NCI-H1417 treated with DMSO at 0.1 percent for 48 hours (cell line): ENCODE measurements at regions not wholly inside any gene's neighbourhood (a gene's known extent, or its start where the extent isn't known, plus 50 kb on each side); places are given as distances from the start of the nearest gene placed in this dataset.

ENCODE experiments used
- DNase-seq: peaks from one replicate; lab custom pipeline; 2025; lab: John Stamatoyannopoulos, UW

- DNase-seq = no peak
Observed at GRCh38 chr14:87879389-87879788, 113.6 kb downstream of the GALC start.

- DNase-seq = no peak
Observed at GRCh38 chr14:87878959-87879358, 114.0 kb downstream of the GALC start.

DNA sequence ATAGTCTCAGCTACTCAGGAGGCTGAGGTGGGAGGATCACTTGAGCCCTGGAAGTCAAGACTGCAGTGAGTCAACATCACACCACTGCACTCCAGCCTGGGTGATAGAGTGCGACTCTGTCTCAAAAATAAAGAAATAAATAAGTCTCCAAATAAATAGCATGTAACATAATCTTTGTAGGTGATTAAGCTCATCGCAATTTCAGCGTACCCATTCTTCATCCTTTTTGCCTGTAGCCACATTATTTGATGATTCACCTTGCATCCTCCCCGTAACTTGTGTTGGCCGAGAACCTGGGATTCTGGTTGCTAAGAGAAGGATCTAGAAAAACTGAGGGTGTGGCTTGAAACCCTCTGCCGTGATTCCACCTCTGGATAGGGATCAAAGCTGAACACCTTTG, 115.1 kb downstream of the GALC start:
- no peak for DNase-seq

DNA sequence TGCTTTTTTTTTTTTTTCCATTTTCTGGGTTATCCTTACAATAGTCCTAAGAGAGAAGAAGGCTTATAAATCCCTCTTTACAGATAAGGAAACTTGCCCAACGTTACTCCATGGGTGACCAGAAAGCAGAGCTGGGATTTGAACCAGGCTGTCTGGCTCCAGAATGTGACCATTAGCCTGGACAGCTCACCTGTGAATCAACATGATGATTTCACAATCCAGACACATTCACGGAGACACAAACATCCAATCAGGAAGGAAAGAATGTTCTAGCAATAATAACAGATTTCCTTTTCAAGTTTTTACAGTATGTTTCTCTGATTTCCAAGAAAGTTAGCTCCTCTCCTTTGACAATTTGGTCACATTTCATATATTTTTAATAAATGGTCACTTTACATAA, 118.3 kb downstream of the GALC start:
- no peak for DNase-seq

GRCh38 chr14:87873741-87874140, 119.2 kb downstream of the GALC start:
- no peak for DNase-seq

GRCh38 chr14:87869619-87870583, 123.1 kb downstream of the GALC start:
- DNase-seq = no peak

- DNase-seq = no peak
Observed at GRCh38 chr14:87868920-87869319, 124.1 kb downstream of the GALC start.

- no peak for DNase-seq
Observed at GRCh38 chr14:87866116-87866515, 126.9 kb downstream of the GALC start.

DNA sequence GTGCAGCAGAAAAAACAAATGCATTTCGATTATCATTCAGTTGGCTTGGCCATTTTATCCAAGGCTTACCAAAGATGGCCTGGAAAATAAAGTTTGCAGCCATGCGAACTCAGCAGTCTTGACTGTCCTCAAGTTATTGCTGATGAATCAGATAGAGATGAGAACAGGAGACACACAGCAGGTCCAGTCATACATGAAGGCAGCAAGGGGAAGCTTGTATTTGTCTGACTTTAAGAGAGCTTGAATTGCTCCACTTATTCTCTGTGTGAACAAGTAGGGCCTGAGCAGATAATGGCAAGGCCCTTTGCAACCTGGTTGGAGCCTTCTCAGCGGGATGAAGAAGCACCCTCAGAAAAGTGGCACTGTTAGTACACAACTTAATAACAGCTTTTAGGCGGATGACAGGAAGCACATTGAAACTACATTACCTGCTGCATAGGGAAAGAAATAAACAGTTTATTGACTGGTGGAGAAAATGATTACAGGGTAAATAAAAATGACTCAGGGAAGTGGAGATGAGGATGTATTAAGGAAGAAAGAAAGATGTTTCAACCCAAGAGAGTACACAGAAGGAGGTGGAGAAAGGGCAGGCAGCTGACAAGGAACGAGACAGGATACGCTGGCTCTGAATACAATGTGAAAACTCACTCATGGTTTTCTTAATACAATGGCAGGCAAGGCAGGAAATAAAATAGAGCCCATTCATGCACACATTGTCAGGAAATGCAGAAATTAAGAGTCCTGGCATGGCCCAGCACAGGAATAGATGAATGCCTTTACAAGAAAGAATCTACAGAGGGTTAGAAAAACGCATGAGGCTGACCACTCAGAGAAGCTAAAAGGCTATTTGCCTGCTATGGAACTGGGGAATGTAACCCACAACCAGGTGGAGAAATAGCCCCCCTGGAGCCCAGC, 128.4 kb downstream of the GALC start:
- DNase-seq = peak; percentile 17

- no peak for DNase-seq
Observed at GRCh38 chr14:87863047-87863446, 129.9 kb downstream of the GALC start.

- no peak for DNase-seq
Observed at GRCh38 chr14:87852107-87852506, 140.9 kb downstream of the GALC start.

GRCh38 chr14:87851190-87851589, 141.8 kb downstream of the GALC start:
- DNase-seq = no peak

- no peak for DNase-seq
Observed at GRCh38 chr14:87847216-87847755, 145.7 kb downstream of the GALC start.

- DNase-seq = no peak
Observed at GRCh38 chr14:87840906-87841305, 152.1 kb downstream of the GALC start.

GRCh38 chr14:87838931-87839330, 154.1 kb downstream of the GALC start:
- DNase-seq = no peak

DNA sequence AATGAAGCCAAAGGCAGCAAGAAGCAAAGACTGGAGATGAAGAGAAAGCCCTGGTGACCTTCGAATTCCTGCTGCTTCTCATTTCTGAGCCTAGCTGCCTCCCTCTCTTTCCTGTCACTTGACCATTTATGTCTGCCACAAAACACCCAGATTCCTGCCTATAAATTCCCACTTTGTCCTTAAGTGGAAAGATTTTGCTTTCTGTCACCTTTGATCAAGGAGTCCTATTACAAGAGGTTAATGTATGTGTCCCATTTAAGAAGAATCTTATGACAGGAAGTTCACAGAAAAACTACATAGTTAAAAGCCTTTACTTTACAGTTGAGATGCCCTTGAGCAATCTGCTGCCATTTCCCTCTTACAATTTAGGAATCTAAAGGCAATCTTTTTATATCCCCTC, 155.7 kb downstream of the GALC start:
- no peak for DNase-seq

GRCh38 chr14:87834594-87834993, 158.4 kb downstream of the GALC start:
- no peak for DNase-seq

DNA sequence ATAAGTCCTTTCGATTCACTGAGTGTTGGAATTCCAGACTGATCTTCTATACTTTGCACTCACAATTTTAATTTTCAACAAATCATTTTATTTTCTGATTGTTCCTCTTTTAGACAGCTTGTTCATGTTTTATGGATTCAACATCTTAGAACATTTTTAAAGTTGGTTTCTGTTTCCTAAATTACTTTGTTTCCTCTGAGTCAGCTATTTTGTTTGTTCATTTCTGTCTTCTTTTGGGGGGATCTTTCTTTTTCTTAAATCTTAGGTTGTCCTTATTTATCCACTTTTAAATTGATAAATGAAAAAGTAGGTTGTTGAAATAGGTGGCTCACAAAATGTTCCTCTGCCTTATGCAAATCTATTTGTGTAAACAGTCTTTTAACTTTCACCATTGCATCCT, 160.0 kb downstream of the GALC start:
- no peak for DNase-seq

DNA sequence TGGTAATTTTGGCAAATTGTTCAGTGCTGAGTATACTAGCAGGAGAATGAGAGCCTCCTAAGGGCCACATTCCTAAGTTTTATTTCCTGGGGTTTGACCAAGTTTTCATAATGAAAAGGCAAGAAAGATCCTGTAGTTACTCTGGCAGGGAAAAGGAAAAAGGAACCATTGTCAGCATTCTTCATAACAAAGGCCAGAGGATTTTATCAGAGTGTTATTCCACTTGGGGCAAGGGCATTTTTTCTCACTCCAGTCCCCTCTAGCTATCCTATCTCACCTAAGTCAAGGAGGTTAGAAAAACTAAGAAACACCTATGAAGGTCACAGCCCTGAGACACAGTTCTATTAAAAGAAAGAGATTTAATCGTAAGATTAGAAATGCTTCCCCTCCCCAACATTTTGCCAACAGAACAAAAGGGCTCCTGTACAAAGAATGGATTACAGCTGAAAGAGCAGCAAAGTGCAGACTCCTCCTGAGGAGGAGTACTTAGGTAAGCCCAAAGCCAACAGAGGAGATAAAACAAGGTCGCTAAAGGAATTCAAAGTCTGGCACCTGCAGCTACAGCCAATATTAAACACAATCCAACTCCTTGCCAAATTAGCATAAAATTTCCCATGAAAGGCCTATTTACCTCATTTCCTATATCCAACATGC, 162.4 kb downstream of the GALC start:
- no peak for DNase-seq

DNA sequence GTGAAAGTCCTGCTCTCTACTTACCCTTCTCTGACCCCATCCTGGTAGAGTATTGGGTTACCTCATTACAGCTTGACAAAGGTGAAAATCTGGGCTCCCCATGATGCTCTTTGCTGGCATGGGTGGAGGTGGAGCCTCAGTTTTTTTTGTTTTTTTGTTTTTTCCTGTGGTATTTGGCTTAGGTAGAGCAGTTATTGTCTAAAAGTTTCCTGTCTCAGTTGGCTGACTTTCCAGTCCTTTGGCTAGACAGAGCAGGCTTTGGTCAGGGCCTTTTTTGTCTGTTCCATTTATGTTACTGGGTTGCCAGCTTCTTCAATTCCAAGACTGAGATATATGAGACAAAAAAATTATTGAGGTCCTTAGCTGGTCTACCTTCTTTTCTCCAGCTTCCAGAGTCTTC, 163.4 kb downstream of the GALC start:
- no peak for DNase-seq

DNA sequence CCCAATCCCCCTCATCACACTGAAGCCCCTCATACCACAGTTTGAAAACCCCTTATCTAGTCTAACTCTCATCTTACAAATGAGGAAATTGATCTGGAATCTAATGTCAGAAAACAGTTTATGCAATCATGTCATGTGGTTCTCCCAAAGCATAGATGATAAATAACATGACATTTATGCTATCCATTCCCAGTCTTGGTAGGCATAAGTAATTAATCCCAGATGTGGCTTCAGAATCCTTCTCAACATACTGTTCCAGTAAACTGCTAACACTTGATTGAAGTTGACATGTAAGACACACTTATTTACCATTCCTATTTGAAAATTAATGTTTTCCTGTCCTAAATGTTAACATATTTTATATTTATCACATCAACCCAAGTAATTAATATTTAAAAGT, 168.7 kb downstream of the GALC start:
- no peak for DNase-seq

GRCh38 chr14:87816416-87816815, 176.6 kb downstream of the GALC start:
- no peak for DNase-seq
